ENCODE measurements at regions not wholly inside any gene's neighbourhood (a gene's known extent, or its start where the extent isn't known, plus 50 kb on each side); places are given as distances from the start of the nearest gene placed in this dataset.
"Not testable (repeated sequence)": the region's sequence is repeated elsewhere in the genome, so short reads cannot be mapped to it uniquely, and the experiment has no call there.

DNA sequence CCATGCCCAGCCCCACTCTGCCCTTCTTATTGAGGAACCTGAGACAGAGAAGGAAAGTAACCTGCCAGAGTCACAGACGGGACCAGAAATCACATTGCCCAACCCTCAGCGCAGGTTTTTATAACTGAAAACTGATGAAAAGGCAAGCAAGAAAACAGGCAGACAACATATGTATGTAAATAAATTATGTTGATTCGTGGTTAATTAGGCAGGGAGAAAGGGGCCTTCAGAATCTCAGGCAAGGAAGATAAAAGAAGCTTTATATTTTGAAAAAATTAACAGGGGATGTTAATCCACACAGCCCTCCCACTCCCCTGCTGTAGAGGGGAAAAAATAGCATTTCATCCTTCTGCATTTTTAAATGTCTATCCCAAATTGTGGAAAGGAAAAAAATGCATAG lies 378.5 kb downstream of the PIK3C3 start:
- no peak for DNase-seq

DNA sequence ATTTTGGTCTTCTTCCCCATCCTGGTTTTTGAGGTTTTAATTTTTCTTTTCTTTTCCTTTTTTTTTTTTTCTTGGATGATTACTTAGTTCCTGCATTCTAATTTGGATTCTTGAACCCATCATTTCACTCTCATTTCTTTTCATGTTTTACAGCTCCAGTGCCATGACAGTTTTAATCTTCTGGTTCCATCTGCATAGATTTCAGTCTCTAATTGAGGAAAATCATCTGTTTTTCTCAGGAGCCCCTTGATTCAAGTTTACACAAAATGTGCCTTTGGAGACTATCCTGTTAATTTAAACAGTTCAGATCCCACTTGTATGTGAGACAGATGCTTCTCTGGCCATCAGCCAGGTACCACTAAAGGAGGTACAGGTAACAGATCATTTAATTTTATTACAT lies 379.9 kb downstream of the PIK3C3 start:
- DNase-seq = no peak

DNA sequence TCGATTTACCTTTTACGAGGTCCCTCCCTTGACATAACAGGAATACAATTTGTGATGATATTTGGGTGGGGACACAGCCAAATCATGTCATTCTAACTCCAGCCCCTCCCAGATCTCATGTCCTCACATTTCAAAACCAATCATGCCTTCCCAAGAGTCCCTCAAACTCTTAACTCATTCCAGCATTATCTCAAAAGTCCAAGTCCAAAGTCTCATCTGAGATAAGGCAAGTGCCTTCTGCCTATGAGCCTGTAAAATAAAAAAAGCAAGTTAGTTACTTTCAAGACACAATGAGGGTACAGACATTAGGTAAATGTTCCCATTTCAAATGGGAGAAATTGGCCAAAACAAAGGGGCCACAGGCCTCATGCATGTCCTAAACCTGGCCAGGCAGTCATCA lies 381.1 kb downstream of the PIK3C3 start:
- DNase-seq = no peak

DNA sequence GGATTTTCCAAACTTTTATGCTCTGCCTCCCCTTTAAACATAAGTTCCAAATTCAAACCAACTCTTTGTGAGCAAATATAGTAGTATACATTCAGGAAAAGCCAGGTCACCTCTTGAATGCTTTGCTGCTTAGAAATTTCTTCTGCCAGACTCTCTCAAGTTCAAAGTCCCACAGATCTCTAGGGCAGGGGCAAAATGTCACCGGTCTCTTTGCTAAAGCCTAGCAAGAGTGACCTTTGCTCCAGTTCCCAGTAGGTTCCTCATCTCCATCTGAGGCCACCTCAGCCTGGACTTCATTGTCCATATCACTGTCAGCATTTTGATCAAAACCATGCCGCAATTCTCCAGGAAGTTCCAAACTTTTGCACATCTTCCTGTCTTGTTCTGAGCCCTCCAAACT lies 382.3 kb downstream of the PIK3C3 start:
- not testable (repeated sequence) for DNase-seq

DNA sequence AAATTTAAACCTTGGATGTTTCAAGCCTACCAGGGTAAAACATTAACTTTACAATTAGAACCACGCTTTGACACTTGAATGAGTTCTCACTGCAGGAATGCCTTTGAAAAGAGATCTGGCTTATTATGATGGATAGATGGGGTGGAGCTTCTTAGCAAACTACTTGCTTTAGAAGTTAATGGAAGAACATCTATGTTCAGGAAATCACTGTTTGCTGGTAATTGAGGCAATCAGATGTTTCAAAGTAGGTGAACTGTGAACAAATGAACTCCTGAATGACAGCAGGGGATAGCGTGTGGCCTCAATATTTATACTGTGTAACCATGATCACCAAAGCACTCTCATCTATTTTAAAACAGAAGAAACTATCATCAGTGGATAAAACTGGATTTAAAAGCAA lies 383.6 kb downstream of the PIK3C3 start:
- DNase-seq = no peak

DNA sequence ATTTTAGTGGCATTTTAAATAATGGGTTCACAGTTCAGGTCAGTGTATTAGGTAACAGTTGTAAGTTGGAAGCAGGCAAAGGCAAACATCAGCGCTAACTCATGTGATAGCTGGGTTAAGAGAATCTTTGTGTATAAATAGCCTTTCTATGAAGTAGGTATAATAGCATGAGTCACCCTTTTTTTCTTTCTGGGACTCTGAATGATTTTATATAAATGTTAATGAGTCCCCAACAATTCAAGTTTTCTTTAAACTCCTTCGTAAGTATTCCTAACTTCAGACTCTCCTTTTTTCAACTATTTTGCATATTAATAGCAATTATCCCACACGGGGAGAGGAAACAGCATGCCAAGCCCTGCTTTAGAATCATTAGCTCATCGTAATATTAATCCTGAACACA lies 384.3 kb downstream of the PIK3C3 start:
- no peak for DNase-seq

DNA sequence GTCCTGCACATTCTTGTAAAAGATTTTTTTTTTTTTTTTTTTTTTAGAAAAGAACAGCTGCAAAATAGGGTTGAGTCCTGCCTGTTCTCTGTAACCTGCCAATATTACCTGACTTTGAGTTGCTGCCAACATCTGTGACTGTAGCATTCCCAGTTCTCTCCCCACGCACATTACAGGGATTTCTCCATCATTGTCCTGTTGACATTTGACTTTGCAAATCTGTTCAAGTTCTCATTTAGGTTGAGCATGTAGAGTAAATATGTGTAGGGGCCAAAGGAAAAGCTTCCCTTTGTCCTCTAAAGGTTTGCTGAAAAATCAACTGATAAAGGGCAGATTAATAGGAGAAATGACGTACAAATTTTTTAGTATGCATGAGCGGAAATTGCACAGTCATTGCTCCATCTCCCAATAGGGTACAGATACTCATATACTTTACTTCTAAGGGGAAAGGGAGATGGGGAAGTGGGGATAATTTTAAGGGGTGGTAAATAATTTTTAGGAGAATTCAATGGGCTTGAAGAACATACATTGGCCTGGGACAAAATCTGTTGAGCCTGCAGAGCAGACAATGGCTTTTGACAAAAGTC lies 385.5 kb downstream of the PIK3C3 start:
- DNase-seq = no peak

DNA sequence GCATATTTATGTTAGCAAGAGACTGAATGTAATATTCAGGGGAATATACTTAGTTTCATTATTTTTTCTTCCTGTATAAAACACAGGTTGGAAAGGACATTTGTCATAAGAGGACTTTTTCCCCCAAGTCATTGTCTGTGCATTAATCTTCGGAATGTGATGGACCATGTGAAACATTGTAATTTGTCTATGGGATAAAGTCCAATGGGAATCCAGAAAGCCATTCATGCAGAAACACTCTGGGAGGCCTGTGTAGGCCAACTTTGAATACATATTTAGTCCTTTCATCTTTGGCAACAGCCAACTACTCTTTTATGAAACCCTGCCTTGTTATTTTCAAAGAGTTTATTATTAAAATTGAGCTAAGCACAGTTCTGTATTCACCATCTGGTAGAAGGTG lies 386.4 kb downstream of the PIK3C3 start:
- no peak for DNase-seq

DNA sequence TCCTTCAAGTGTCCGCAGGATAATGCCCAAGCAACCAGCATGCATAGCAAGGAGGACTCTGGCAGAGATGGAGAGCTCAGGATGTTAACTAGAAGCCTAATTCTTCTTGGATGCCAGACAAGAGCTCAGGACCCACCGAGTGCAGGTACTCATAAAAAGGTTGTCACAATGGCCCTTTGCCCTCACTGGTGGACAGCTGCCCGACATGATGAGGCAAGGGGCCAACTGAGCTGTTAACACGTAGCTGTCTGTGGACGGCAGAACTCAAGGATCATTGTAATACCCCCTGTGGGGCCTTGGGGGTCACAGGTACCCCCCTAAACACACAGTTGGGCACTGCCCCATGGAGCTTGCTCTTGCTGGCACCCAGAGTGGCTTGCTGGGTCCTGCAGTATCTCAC lies 393.7 kb downstream of the PIK3C3 start:
- DNase-seq = no peak

DNA sequence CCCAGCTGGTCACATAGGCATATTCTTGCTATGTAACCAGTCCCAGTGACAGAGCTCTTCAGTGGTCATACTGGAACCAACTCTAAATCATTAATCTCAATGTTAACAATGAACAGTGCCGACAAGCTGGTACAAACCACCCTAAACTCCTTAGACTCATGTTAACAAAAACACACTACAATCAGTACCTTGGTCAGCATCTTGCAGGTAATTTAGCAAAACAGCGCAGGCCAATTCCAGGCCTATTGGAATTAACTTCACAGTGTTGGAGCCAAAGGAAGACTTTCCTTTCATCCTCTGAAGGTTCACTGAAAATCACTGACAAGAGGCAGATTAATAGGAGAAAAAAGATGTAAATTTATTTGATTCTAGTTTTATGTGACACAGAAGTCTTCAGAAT lies 396.4 kb downstream of the PIK3C3 start:
- no peak for DNase-seq

DNA sequence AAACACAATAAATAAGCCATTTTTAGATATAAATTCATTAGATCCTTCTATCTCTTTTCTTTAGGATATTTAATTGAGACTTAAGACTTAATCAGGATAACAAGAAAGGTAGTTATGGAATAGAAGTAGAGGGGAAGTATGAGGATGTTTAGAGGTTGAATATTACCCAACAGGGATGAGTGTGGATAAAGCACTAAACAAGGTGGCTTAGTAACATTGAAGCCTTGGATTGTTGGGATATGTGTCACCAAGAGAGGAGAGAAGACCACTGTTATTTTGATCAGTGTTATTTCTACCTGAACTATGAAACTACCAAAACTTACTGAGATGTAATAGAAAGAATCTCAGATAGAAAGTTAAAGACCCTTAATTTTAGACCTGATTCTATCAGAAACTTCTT lies 405.7 kb downstream of the PIK3C3 start:
- DNase-seq = no peak

DNA sequence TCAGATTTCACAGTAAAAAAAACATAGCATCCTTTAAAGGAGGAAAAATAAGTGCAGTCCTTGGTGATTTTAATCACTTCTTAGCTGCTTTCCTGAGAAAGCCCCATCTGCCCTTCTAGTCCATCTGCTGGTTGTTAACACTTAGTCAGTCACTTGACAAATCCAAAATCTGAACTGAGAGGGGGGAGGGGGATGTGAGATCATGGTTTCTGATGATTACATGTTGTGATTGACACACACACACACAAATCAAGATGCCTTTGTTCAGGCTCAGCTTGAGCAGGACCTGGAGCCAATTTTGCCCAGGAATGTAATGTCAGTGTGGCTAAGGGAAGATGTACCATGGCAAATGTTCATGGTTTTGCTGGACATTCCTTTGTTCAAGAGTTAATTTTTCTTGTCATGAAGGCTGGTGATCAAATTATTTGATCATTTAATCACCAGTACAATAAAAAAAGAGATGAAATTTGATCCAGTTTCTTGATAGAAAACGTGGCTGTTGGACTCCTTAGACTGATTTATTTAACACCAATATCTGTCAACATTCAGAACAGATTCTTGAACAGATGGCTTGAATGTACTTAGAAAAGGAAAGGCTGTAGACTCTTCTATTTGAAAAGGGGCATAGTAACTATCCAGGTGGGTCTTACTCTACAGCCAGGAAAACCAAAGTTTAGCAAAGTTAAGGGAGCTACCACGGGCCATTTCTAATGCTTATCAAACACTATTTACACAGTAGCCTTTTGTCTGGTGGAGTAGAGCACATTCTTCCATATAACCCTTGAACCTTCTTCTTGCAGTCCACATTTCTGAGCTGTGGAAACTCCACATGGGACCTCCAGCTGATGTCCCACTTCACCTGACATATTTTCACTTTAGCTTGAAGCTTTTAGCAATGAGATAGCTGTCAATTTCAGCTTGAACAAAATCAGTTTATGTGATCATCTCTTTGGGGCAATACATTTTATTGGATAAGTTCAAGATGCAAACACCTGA lies 408.7 kb downstream of the PIK3C3 start:
- no peak for DNase-seq

DNA sequence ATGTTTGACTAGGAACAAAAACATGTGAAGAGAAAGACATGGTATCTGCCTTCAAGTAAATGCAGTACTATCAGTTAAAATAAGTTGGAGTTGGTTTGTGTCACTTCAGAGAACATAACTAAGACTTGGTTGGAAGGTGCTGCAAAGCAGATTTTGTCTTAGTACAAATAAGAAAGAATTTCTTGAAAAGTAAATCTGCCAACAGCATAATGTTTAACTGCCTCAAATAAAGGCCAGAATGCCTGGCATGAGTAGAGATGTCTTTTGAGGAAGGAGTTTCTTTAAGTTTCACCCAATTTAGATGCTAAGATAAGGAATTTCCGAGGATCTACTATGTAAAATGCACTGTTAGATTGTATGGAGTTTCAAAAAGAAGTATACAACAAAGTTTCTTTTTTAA lies 409.7 kb downstream of the PIK3C3 start:
- no peak for DNase-seq

DNA sequence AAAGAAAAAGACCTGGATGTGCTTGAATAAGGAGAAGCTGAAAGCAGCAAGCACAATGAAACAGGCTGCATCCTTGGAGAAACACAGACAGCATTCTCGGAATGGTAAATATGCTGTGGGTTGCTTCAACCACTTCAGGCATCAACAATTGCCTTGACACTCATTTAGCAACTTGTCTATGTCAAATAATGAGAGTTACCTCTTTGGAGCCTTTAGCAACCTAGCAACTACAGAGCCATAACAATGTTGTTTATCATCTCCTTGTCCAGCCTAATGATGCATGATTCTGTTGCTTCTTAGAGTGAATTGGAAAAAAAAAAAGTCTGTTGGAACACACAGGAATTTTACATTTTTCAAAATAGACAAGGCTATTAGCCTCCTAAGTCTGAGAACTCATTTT lies 410.6 kb downstream of the PIK3C3 start:
- DNase-seq = no peak

DNA sequence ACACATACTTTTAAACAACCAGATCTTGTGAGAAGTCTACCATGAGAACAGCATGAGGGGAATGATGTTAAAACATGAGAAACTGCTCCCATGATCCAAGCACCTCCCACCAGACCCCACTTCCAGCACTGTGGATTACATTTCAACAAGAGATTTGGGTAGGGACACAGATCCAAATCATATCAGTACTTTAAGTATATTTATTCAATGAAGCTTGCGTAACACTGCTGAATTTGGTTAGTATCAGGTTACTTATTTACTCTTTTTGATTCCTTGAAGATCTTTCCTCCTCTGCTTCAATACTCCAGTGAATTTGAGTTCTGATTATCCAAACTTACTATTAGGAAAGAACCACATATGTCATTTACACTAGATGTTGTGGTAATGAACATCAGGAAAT lies 418.6 kb downstream of the PIK3C3 start:
- DNase-seq = no peak

DNA sequence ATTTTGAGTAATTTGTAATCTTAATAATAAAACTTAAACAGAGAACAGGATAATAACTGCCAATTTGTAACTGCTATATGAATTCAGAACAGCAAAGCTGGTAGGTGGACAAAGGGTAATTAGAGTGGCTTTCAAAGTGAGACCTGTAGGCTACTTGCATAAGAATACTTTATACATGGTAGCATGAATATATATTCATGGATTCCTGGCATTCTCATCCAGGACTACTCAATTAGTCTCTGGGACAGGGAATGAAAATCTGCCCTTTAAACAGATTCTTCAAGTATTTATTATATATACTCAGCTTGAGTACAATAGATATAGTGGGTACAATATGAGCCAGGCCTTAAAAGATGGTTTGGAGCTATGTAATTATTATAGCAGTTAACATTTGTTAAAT lies 419.9 kb downstream of the PIK3C3 start:
- no peak for DNase-seq

DNA sequence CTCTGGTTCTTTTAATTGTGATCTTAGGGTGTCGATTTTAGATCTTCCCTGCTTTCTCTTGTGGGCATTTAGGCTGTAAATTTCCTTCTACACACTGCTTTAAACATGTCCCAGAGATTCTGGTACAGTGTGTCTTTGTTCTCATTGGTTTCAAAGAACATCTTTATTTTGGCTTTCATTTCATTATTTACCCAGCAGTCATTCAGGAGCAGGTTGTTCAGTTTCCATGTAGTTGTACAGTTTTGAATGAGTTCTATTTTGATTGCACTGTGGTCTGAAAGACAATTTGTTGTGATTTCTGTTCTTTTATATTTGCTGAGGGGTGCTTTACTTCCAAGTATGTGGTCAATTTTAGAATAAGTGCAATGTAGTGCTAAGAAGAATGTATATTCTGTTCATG lies 423.8 kb downstream of the PIK3C3 start:
- not testable (repeated sequence) for DNase-seq

DNA sequence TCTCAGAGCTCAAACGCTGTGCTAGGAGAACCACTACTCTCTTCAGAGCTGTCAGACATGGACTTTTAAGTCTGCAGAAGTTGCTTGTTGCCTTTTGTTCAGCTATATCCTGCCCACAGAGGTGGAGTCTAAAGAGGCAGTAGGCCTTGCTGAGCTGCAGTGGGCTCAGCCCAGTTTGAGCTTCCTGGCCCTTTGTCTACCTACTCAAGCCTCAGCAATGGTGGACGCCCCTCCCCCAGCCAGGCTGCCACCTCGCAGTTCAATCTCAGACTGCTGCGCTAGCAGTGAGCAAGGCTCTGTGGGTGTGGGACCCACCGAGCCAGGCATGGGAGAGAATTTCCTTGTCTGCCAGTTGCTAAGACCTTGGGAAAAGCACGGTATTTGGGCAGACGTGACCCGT lies 426.2 kb downstream of the PIK3C3 start:
- not testable (repeated sequence) for DNase-seq

DNA sequence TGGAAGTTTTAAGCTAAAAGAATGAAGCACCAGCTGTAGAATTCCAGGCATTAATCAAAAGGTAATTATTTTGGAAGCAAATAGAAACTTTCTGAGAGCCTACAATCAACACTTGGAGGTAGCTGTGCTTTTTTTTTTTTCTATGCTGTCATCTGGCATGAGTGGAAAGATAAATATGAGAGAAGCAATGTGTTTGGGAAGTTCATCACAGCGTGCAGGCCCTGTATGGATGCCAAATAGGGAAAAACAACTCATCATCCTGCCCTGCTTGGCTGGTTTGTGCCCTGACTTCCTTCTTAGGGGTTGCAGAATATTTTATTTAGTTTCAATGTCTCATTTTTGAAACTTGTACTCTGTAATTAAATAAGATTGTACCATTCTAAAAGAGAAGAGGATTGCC lies 437.4 kb downstream of the PIK3C3 start:
- no peak for DNase-seq

DNA sequence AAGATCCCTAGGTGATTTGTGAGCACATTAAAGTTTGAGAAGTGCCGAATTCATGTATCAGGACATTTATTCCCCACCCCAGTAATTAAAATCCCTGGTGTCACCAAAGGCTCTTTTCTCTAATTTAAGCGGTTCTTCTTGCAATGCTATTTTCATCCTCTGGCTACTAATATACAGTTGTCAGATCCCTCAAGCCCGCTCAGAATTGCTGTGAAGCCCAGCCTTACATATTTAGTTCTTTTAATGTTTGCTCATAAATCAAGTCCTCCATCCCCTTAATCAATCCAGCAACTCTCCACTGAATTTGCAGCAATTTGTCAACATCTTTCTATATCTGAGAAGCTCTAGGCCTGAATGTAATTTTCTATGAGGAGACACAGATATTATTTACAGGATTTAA lies 437.9 kb downstream of the PIK3C3 start:
- no peak for DNase-seq

DNA sequence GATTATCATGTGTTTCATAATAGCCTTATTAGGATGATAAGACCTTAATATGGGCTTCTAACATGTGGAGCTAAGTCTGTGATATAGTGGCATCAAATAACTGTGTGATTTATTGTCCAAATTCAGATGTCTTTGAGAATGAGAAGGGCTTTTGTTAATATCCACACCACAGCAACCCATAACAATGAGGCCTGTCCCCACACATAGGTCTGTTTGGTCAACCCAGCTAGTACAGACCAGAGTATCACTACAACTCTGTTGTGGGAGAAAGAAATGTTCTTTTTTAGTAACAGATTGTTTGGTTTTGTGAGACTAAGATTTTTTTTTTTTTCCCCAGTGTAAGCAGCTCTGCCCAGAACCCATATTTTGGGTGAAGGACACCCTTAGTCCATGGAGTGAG lies 439.2 kb downstream of the PIK3C3 start:
- DNase-seq = no peak

DNA sequence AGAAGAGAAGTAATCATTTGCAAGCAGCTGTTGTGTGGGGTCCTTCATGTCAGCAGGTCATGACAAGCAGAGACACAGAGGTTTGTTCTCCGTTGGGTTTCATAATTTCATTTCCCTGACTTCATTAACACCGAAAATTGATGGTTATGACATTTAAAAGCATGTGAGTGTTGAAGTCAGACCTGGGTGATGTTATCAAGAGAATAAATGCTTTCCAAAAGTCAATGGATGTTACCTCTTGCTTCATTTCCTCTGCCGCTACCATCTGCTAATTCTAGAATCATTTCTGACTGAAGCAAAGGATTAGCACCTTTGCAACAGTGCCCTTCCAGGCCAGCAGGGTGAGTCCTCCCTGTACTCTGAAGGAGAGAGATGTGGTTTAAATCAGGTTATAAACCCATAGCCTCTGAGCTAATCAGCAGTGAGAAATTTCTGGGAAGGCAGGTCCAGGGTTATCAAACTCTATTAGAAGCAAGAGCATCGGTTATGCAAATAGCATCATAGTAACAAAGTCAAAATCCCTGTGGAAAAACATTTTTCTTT lies 446.2 kb downstream of the PIK3C3 start:
- no peak for DNase-seq

DNA sequence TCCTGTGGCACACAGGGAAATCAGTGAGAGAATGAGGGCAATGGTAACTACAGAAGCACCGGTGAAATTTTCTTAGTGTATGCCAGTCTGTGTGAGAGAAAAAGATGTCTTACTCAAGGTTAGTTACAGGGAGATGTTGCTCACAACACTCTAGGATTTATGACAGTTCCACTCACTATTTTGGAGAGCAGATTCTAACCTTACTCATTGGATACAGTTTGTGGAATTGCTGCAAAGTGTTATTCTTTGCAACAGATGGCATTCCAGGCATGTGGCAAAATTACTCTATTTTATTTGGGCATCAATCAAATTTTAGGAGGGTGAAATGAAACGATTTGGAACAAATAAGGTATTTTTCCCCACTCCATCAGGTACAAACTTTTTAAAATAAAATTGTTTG lies 449.1 kb downstream of the PIK3C3 start:
- DNase-seq = no peak

DNA sequence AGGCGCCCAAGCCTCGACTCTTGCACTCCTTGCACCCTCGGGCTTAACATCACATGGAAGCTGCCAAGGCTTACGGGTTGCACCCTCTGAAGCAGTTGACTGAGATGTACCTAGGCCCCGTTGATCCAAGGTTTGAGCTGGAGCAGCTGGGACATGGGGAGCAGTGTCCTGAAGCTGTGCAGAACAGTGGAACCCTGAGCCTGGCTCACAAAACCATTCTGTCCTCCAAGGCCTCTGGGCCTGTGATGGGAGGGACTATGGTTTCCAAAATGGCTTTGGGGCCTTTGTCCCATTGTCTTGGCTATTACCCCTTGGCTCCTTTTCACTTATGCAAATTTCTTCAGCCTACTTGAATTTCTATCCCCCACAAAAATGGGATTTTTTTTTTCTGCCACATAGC lies 454.0 kb downstream of the PIK3C3 start:
- no peak for DNase-seq
